ENCODE measurements at regions not wholly inside any gene's neighbourhood (a gene's known extent, or its start where the extent isn't known, plus 50 kb on each side); places are given as distances from the start of the nearest gene placed in this dataset.

DNA sequence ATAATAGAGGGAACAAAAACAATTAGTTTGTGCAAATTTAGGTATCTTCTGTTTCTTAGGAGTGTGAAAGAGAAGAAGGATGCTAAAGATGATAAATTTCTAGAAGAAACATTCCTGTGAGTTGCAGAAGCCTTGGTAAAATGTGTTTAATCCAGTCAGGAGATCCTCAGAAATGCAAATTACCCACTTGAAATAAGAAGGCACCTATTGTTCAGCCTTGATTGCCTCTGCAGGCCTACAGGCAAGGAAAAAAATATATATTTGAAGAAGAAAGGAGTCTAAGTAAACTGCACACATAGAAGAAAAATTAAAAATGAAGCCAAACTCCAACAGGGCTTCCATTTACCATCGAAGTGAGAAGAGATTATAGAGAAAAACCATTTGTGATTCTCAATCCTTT lies 51.0 kb upstream of the LHX8 start:
- no peak for TF ChIP-seq EZH2 (IDR thresholded peaks at IDR 0.05; ENCODE audit: insufficient read depth, poor library complexity, severe bottlenecking)
- TF ChIP-seq EZH2phosphoT487 (IDR thresholded peaks at IDR 0.05; ENCODE audit: insufficient read depth, low read depth), result no peak
